PFSK-1 (cell line): ENCODE measurements at regions not wholly inside any gene's neighbourhood (a gene's known extent, or its start where the extent isn't known, plus 50 kb on each side); places are given as distances from the start of the nearest gene placed in this dataset.

ENCODE experiments used
- SIN3A ChIP-seq: IDR thresholded peaks from 2 replicates; pipeline ENCODE4 v1.6.1; 2012; ENCODE audit warnings: mild to moderate bottlenecking, low read length, moderate library complexity, borderline replicate concordance; ENCODE audit not compliant: insufficient read depth
- TAF1 ChIP-seq: IDR thresholded peaks from 2 replicates; pipeline ENCODE4 v1.6.1; 2012; ENCODE audit warnings: low read length, control low read depth, borderline replicate concordance; ENCODE audit not compliant: insufficient read depth

DNA sequence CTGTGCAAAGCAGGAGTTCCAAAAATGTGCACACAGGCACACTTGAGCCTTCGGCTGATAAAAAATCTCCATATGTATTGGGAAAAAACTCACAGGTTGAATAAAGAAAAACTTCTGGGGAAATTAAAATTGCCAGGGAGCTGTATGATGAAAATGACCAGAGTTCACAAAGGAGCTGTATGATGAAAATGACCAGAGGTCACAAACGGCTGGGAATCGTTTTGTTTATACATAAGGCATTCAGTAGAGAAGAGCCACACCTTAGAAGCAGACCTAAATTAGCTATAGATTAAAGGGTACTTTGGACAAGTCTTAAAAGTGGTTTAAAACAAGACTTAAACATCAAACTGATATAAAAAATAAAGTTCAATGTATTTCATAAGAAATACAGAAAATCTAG is 251.7 kb upstream of the TMEM132C start:
- TF ChIP-seq TAF1 (no peak), SIN3A (no peak)
